Vagina (tissue), 2 donors: ENCODE measurements at regions not wholly inside any gene's neighbourhood (a gene's known extent, or its start where the extent isn't known, plus 50 kb on each side); places are given as distances from the start of the nearest gene placed in this dataset.

ENCODE experiments used
- CTCF ChIP-seq, 3 experiments: fragments of 450-650 bp in 2 of 3; fragments of 200-600 bp in 1 of 3; sonication (generic) in 1 of 3; IDR thresholded peaks; one replicate each; pipeline ENCODE4 v1.5.1; 2017 to 2019; ENCODE audit warnings: antibody characterized with exemption in 3 of 3, mild to moderate bottlenecking in 2 of 3, moderate library complexity in 2 of 3
- POLR2A ChIP-seq, 2 donors: fragments of 450-650 bp; IDR thresholded peaks; one replicate each; pipeline ENCODE4 v1.6.1; 2017; ENCODE audit warnings: antibody characterized with exemption in 2 of 2, mild to moderate bottlenecking in 2 of 2, moderate library complexity in 2 of 2

- TF ChIP-seq CTCF (IDR thresholded peaks at IDR 0.05) = no peak
- TF ChIP-seq POLR2A (IDR thresholded peaks at IDR 0.05) = no peak
Measured at GRCh38 chr7:57685418-57685817, 235.4 kb downstream of the ZNF716 start.
